Spinal cord (tissue), 9 donors: ENCODE measurements at regions not wholly inside any gene's neighbourhood (a gene's known extent, or its start where the extent isn't known, plus 50 kb on each side); places are given as distances from the start of the nearest gene placed in this dataset.

Experiments
- DNase-seq, 6 donors: peaks; one replicate each; pipeline versions ENCODE4 v3.0.0 to v3.0.0-alpha.2; 2013 to 2015; ENCODE audit warnings: low spot score in 6 of 6, low read depth in 4 of 6
- H3K27ac ChIP-seq: one replicate; pipeline ENCODE4 v1.5.1; 2013; ENCODE audit warnings: low read depth, low read length, control low read depth
- H3K27me3 ChIP-seq: one replicate; pipeline ENCODE4 v1.6.1; 2013; ENCODE audit warnings: low read length; ENCODE audit not compliant: control insufficient read depth, insufficient read depth
- H3K36me3 ChIP-seq: one replicate; pipeline ENCODE4 v1.6.1; 2013; ENCODE audit warnings: low read length; ENCODE audit not compliant: control insufficient read depth, insufficient read depth
- H3K4me1 ChIP-seq: one replicate; pipeline ENCODE4 v1.6.1; 2013; ENCODE audit warnings: low read length; ENCODE audit not compliant: control insufficient read depth, insufficient read depth
- H3K4me3 ChIP-seq: one replicate; pipeline ENCODE4 v1.5.1; 2013; ENCODE audit warnings: low read depth, low read length, control low read depth
- H3K9me3 ChIP-seq: one replicate; pipeline ENCODE4 v1.6.1; 2013; ENCODE audit warnings: low read length; ENCODE audit not compliant: control insufficient read depth, insufficient read depth
- WGBS: methylation state at CpG from one replicate; pipeline ENCODE4 v1.1.5; 2013; ENCODE audit warnings: missing lambda C conversion rate; ENCODE audit not compliant: insufficient coverage; 5-methylcytosine and 5-hydroxymethylcytosine counted together
- donor health status: healthy.

DNA sequence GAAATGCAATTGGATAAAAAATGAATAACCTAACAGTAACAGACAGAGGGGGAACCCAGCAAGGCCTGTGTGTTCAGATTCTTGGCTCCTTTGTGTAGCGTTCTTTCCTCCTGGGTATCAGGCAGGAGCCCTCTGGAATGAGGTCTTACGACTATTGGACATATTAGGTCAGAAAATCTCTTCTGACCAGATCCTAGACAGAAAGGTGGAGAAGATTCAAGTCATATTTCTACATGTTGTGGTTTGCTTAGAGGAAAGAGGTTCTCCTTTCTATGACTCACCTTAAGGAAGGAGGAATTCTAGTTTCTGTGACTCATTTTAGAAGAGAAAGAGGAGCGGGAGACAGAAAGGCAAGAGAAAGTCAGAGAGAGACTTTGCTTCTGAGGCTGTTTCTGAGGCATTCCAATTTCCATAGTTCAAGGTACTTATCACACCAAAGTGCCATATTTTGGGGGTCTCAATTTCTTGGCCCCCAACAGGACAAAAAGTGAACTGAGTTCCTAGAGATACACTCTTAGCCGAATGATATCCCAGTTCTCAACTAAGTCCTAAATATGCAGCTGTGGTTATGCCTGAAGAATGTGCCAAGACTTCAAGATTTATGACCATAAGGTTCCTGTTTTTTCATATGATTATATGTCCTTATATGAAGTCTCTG, 618.6 kb downstream of the ZEB2 start:
- Histone ChIP-seq H3K27ac (no peak overlapping the region), H3K36me3 (no peaks in the 10 kb centered on the region), H3K4me3 (no peak overlapping the region), H3K4me1 (no peaks in the 10 kb centered on the region), H3K9me3 (no peaks in the 10 kb centered on the region), H3K27me3 (no peaks in the 10 kb centered on the region)
- no CpG with 5 or more reads among the region's 4 CpGs for WGBS
- no peak for DNase-seq

GRCh38 chr2:143899987-143900386, 619.9 kb downstream of the ZEB2 start:
- WGBS: 61% methylated on average over 2 of the region's 4 CpGs
- H3K9me3 ChIP-seq: no peaks in the 10 kb centered on the region
- DNase-seq: no peak

DNA sequence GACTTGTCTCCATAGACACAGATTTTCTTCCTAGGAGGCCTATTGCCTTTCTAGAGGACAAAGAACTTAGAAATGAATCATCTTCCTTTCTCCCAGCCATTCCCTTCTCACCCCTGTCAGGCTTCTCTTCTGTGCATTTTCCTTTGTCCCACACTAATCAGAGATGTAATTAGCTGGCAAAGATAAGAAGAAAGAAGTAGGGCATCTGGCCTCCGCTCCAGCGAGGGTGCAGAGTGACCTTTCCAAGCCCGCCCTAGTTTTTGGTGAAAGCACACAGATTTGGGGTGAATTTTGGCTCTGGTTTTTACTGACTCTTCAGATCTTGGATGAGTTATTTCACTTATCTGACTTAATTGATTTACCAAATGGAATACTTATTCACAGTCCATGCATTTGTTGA, 626.5 kb downstream of the ZEB2 start:
- Histone ChIP-seq H3K9me3 (no peaks in the 10 kb centered on the region), H3K27ac (no peak overlapping the region), H3K4me1 (no peaks in the 10 kb centered on the region), H3K36me3 (no peaks in the 10 kb centered on the region), H3K27me3 (no peaks in the 10 kb centered on the region), H3K4me3 (no peak overlapping the region)
- DNase-seq: no peak
- WGBS: 90% methylated on average over 2 of the region's 3 CpGs

More at GRCh38 chr2:143899987-143900386, 619.9 kb downstream of the ZEB2 start:
- H3K4me1 ChIP-seq: no peaks in the 10 kb centered on the region
- H3K36me3 ChIP-seq: no peaks in the 10 kb centered on the region
- H3K27me3 ChIP-seq: no peaks in the 10 kb centered on the region
- no peak overlapping the region for H3K27ac ChIP-seq
- no peak overlapping the region for H3K4me3 ChIP-seq

DNA sequence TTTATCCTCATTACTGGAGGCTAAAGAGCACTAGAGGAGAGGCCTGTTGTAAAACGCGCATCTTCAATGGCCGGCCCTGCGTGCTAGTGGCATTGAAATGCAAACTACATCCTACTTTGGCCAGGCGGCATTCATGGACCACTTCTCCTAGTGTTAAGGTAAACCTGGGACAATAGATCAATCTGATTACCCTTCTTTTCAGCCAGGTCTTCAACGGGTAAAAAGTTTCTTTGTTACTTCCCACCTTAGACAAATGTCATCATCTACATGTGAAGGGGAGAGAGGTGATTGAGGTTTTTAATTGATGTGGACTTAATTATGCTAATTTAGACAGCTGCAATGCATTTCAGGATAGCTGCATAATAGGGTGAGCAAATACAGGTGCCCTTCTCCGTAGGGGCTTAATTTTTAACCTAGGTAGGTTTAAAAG, 628.0 kb downstream of the ZEB2 start:
- Histone ChIP-seq H3K9me3 (no peaks in the 10 kb centered on the region), H3K27me3 (no peaks in the 10 kb centered on the region), H3K36me3 (no peaks in the 10 kb centered on the region), H3K4me3 (no peak overlapping the region), H3K27ac (no peak overlapping the region), H3K4me1 (no peaks in the 10 kb centered on the region)
- 40% methylated on average over 5 of the region's 7 CpGs for WGBS
- DNase-seq: no peak

DNA sequence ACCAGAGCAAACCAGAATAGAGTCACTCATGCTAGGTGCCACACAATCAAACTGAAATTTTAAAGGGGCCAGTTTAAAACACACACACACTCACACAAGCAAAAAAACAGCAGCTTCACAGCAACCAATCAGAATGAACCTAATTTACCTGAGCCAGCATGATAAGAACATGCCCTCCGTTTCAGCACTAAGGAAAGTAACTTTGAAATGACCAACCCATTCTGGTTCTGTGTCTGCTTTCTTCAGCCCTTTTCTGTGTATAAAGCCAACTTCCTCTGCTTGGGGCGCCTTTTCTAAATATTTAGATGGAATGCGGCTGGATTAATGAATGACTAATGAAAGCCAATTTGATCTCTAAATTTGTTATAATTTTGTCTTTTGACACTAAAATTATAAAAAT, 629.1 kb downstream of the ZEB2 start:
- Histone ChIP-seq H3K9me3 (no peaks in the 10 kb centered on the region), H3K36me3 (no peaks in the 10 kb centered on the region), H3K27me3 (no peaks in the 10 kb centered on the region), H3K4me1 (no peaks in the 10 kb centered on the region), H3K4me3 (no peak overlapping the region), H3K27ac (no peak overlapping the region)
- no peak for DNase-seq
- 100% methylated on average over 1 of the region's 3 CpGs for WGBS

DNA sequence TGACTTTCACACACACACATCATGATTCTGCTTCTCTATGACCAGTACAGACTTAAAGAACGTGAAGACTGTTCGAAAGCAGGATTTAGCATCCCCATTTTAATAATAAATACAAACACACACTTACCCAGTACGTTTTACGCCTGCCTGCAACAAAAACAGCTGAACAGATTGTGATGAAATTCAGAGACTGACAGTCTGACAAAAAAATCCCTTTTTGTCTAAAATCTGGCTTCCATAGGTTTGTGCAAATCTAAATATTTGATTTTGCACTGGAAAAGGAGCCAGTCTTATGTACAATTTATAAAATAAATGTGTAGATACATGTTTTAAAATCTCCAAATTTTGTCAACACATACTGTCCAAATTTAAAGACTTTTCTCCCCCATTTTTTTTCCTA, 630.7 kb downstream of the ZEB2 start:
- peak in 1 of 6 donors; percentile 64 for DNase-seq
- Histone ChIP-seq H3K27me3 (no peaks in the 10 kb centered on the region), H3K9me3 (no peaks in the 10 kb centered on the region), H3K36me3 (no peaks in the 10 kb centered on the region), H3K4me1 (no peaks in the 10 kb centered on the region), H3K4me3 (no peak overlapping the region), H3K27ac (no peak overlapping the region)
- 90% methylated on average over 2 of the region's 4 CpGs for WGBS

DNA sequence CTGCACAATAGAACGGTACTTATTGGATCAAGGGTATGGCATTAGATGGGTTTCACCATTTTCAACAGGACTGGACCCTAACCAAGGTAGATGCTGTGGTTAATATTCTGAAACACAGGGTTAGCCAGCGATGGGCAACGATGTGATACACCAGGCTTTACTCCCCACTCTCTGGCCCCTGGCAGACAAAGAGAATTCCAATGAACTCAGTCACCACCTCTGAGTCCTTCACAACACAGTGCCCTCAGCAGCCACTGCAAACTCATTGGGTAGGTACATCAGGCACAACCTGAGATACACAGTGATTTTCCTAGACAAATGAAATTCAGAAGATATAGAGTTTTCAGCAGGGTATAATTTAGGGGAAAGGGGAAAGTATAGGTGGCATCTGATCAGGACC, 634.5 kb downstream of the ZEB2 start:
- H3K4me1 ChIP-seq: no peaks in the 10 kb centered on the region
- no peaks in the 10 kb centered on the region for H3K36me3 ChIP-seq
- no peaks in the 10 kb centered on the region for H3K27me3 ChIP-seq
- H3K4me3 ChIP-seq: no peak overlapping the region
- H3K9me3 ChIP-seq: no peaks in the 10 kb centered on the region
- 100% methylated on average over 2 of the region's 3 CpGs for WGBS
- DNase-seq: no peak
- no peak overlapping the region for H3K27ac ChIP-seq

- DNase-seq: peak in 1 of 6 donors; percentile 76
- WGBS: 52% methylated on average over 2 of the region's 2 CpGs
- H3K4me1 ChIP-seq: no peaks in the 10 kb centered on the region
- no peaks in the 10 kb centered on the region for H3K27me3 ChIP-seq
- H3K27ac ChIP-seq: no peak overlapping the region
- no peaks in the 10 kb centered on the region for H3K9me3 ChIP-seq
- no peak overlapping the region for H3K4me3 ChIP-seq
- H3K36me3 ChIP-seq: no peaks in the 10 kb centered on the region
Measured at GRCh38 chr2:143881246-143881645, 638.7 kb downstream of the ZEB2 start.

DNA sequence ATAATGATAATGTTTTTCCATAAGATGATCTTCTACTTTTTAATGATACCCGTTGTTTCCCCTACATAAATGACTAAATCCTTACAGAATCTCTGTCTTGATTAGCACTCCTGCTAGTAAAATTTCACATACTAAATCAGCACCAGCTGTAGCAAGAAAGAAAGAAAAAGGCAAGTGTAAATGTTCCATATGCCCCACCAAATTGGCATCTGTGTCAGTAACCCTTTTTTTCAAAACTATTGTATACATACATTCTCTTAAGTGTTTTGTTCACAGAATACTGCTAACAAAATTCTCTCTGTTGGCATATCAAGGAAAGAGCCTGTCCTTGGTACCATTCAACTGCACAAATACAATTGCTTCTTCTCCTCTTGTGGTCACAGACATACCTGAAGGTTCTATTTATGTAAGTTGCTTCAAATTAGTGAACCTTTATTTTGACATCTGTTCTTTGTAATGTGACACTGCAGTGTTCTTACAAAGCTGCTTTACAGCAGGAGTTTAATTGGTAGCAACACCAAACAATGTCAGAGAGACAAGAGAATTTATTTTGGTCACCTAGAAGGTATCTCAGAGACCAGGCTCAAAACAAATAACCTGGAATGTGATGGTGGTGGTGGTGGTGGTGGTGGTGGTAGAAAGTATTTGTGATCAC, 641.9 kb downstream of the ZEB2 start:
- H3K9me3 ChIP-seq: peaks cover 3% of the 10 kb centered on the region
- no peak overlapping the region for H3K4me3 ChIP-seq
- no peaks in the 10 kb centered on the region for H3K4me1 ChIP-seq
- DNase-seq: peak in 2 of 6 donors; percentile 41 to 62
- H3K27ac ChIP-seq: no peak overlapping the region
- no peaks in the 10 kb centered on the region for H3K27me3 ChIP-seq
- no peaks in the 10 kb centered on the region for H3K36me3 ChIP-seq
- WGBS: no CpG with 5 or more reads among the region's 1 CpG

- Histone ChIP-seq H3K4me3 (no peak overlapping the region), H3K9me3 (peaks cover 3% of the 10 kb centered on the region), H3K27ac (no peak overlapping the region), H3K36me3 (no peaks in the 10 kb centered on the region), H3K4me1 (no peaks in the 10 kb centered on the region), H3K27me3 (no peaks in the 10 kb centered on the region)
- DNase-seq: peak in 2 of 6 donors; percentile 20 to 46
- WGBS: 70% methylated on average over 6 of the region's 11 CpGs
Measured at GRCh38 chr2:143877056-143877455, 642.9 kb downstream of the ZEB2 start.
